ENCODE measurements at regions not wholly inside any gene's neighbourhood (a gene's known extent, or its start where the extent isn't known, plus 50 kb on each side); places are given as distances from the start of the nearest gene placed in this dataset.
"Not testable (repeated sequence)": the region's sequence is repeated elsewhere in the genome, so short reads cannot be mapped to it uniquely, and the experiment has no call there.

GRCh38 chr12:128025589-128026245 lies 241.3 kb upstream of the TMEM132C start:
- no peak for DNase-seq (ENCODE audit: low spot score)

GRCh38 chr12:128026696-128027574 lies 240.0 kb upstream of the TMEM132C start:
- no peak for DNase-seq (ENCODE audit: low spot score)

GRCh38 chr12:128033473-128033872 lies 233.5 kb upstream of the TMEM132C start:
- DNase-seq (ENCODE audit: low spot score) = no peak

- no peak for DNase-seq (ENCODE audit: low spot score)
These were observed 226.0 kb upstream of the TMEM132C start for GRCh38 chr12:128040971-128041370.

GRCh38 chr12:128042283-128042682 lies 224.7 kb upstream of the TMEM132C start:
- not testable (repeated sequence) for DNase-seq (ENCODE audit: low spot score)

- DNase-seq (ENCODE audit: low spot score) = no peak
These were observed 224.1 kb upstream of the TMEM132C start for GRCh38 chr12:128042825-128043224.

GRCh38 chr12:128043317-128043716 lies 223.7 kb upstream of the TMEM132C start:
- no peak for DNase-seq (ENCODE audit: low spot score)

- no peak for DNase-seq (ENCODE audit: low spot score)
These were observed 219.5 kb upstream of the TMEM132C start for GRCh38 chr12:128047266-128048060.

- no peak for DNase-seq (ENCODE audit: low spot score)
These were observed 214.6 kb upstream of the TMEM132C start for GRCh38 chr12:128052331-128052730.

- DNase-seq (ENCODE audit: low spot score) = no peak
These were observed 214.2 kb upstream of the TMEM132C start for GRCh38 chr12:128052777-128053176.

GRCh38 chr12:128055567-128055966 lies 211.4 kb upstream of the TMEM132C start:
- no peak for DNase-seq (ENCODE audit: low spot score)

- DNase-seq (ENCODE audit: low spot score) = no peak
These were observed 210.7 kb upstream of the TMEM132C start for GRCh38 chr12:128056136-128056801.

- DNase-seq (ENCODE audit: low spot score) = no peak
These were observed 209.4 kb upstream of the TMEM132C start for GRCh38 chr12:128057586-128057985.

GRCh38 chr12:128059621-128060370 lies 207.2 kb upstream of the TMEM132C start:
- no peak for DNase-seq (ENCODE audit: low spot score)

- no peak for DNase-seq (ENCODE audit: low spot score)
These were observed 198.8 kb upstream of the TMEM132C start for GRCh38 chr12:128068211-128068610.

GRCh38 chr12:128069359-128069997 lies 197.5 kb upstream of the TMEM132C start:
- no peak for DNase-seq (ENCODE audit: low spot score)

GRCh38 chr12:128073937-128074336 lies 193.0 kb upstream of the TMEM132C start:
- DNase-seq (ENCODE audit: low spot score) = no peak

- no peak for DNase-seq (ENCODE audit: low spot score)
These were observed 191.6 kb upstream of the TMEM132C start for GRCh38 chr12:128075332-128075731.

- no peak for DNase-seq (ENCODE audit: low spot score)
These were observed 190.8 kb upstream of the TMEM132C start for GRCh38 chr12:128076188-128076587.

- no peak for DNase-seq (ENCODE audit: low spot score)
These were observed 189.6 kb upstream of the TMEM132C start for GRCh38 chr12:128077211-128077916.
